ENCODE measurements at regions not wholly inside any gene's neighbourhood (a gene's known extent, or its start where the extent isn't known, plus 50 kb on each side); places are given as distances from the start of the nearest gene placed in this dataset.

GRCh38 chr9:75830303-75830702, 60.2 kb upstream of the PCSK5 start:
- no peak for TF ChIP-seq CTCF (conservative IDR thresholded peaks at IDR 0.05; ENCODE audit: low read depth, low read length)
- no peak for DNase-seq (ENCODE audit: low read depth)

DNA sequence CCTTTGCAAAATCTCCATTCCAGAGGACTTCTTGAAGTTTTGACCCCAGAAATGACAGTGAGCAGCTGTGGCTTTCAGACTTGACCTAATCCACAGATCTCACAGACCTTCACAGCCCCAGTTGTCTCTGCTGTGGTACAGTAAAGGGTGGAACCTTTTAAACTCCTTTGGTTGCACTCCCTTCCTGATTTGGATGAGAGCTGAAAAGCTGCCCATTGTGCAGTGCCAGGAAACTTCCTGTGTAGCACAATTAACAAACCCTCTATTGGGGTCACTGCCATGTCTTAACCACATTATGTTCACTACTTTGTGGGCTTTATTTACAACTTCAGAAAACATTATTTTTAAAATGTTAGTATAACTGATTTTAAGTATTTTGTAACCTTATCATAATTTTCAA, 56.7 kb upstream of the PCSK5 start:
- TF ChIP-seq CTCF (conservative IDR thresholded peaks at IDR 0.05; ENCODE audit: low read depth, low read length), result no peak
- no peak for DNase-seq (ENCODE audit: low read depth)
- H3K4me3 ChIP-seq (ENCODE audit: low read depth, low read length), result no peak overlapping the region

More at GRCh38 chr9:75830303-75830702, 60.2 kb upstream of the PCSK5 start:
- no peak overlapping the region for H3K4me3 ChIP-seq (ENCODE audit: low read depth, low read length)

DNA sequence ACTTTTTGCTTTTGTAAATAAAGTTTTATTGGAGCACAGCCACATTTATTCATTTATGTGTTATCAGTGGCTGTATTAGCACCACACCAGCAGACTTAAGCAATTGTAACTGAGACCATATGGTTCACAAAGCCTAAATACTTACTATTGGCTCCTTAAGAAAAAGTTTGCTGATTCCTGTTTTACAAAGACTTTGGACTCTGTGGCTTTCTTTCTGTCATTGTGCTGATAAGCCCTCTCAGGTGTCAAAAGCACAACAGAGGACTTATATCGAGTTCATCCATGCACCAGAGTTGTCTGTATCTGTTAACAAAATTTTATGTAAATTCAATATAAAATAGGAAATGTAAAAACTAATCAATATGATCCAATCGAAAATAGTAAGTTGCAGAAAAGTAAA, 55.6 kb upstream of the PCSK5 start:
- no peak overlapping the region for H3K4me3 ChIP-seq (ENCODE audit: low read depth, low read length)
- no peak for TF ChIP-seq CTCF (conservative IDR thresholded peaks at IDR 0.05; ENCODE audit: low read depth, low read length)
- no peak for DNase-seq (ENCODE audit: low read depth)
